Pancreas (tissue), 10 donors: ENCODE measurements at regions not wholly inside any gene's neighbourhood (a gene's known extent, or its start where the extent isn't known, plus 50 kb on each side); places are given as distances from the start of the nearest gene placed in this dataset.
"Not testable (repeated sequence)": the region's sequence is repeated elsewhere in the genome, so short reads cannot be mapped to it uniquely, and the experiment has no call there.

ENCODE experiments used
- ATAC-seq, 4 donors: fragments of 200-7000 bp; cut with Tn5 transposase; one replicate each; pipeline versions ENCODE4 v1.8.0 to v1.9.1; 2020; ENCODE audit warnings: mild to moderate bottlenecking in 4 of 4, moderate library complexity in 4 of 4
- DNase-seq, 6 donors: peaks; one replicate each; pipeline ENCODE4 v3.0.0-alpha.2; 2020
- FAIRE-seq: peaks from 2 replicates; lab custom pipeline; 2012; peaks lifted over from hg19 to GRCh38; lab: Jason Lieb, UNC
- H3K27ac ChIP-seq, 4 donors: fragments of 200-600 bp; sonication (generic); 1 replicate in 3 of 4; 2 replicates in 1 of 4; pipeline versions ENCODE4 v1.5.0 to v1.8.0; 2020
- H3K27me3 ChIP-seq, 4 donors: fragments of 200-600 bp; one replicate each; pipeline ENCODE4 v1.8.0; 2021
- H3K36me3 ChIP-seq, 3 donors: fragments of 200-600 bp; sonication (generic) in 1 of 3; one replicate each; pipeline versions ENCODE4 v1.5.0 to v1.8.0; 2020 to 2021
- H3K4me1 ChIP-seq, 3 donors: fragments of 200-600 bp; one replicate each; pipeline ENCODE4 v1.8.0; 2021
- H3K4me3 ChIP-seq, 4 donors: fragments of 200-600 bp; sonication (generic) in 2 of 4; one replicate each; pipeline versions ENCODE4 v1.5.0 to v1.8.0; 2020 to 2021
- H3K9me3 ChIP-seq, 4 donors: fragments of 200-600 bp; one replicate each; pipeline ENCODE4 v1.8.0; 2021
- CTCF ChIP-seq, 4 donors: fragments of 200-600 bp; sonication (generic) in 3 of 4; IDR thresholded peaks; one replicate each; pipeline versions ENCODE4 v1.5.0 to v1.8.0; 2021; ENCODE audit warnings: antibody characterized with exemption in 4 of 4
- WGBS, 2 donors: extraction: QIAGEN DNeasy Blood & Tissue Kit; methylation state at CpG; one replicate each; pipeline ENCODE4 v1.1.7; 2013; 5-methylcytosine and 5-hydroxymethylcytosine counted together
- intact Hi-C, 3 donors: fragments of 100-400 bp; cut with DNase I; formaldehyde crosslinking; loops; one replicate each; pipeline versions ENCODE4 v1.11.1 to v1.14.2; 2022
- donor health status: healthy with polysubstance abuse.
- donor health status: DM: no; HTN: no; CAD: no; lungs with moderate emphysema.
- donor health status: DM: no; HTN: no; CAD: no.
- donor health status: control.
- donor health status: control.
- donor health status: Bipolar disorder and iron deficiency.
- donor health status: DM: yes; HTN: yes; CAD: no.
- donor health status: DM: no; HTN: no; CAD: no.
- donor health status: DM: no; HTN: no; CAD: no.
- donor health status: DM: yes; HTN: yes; CAD: no.

- intact Hi-C loops, result loop anchor here in 1 of 3 donors (10.0 kb wide), 1 partner anchor 245 kb away; no protein-coding TSS in a partner anchor
- Histone ChIP-seq H3K9me3 (no peaks in the 10 kb centered on the region), H3K4me1 (no peaks in the 10 kb centered on the region), H3K4me3 (no peak overlapping the region), H3K27me3 (no peaks in the 10 kb centered on the region), H3K27ac (no peak overlapping the region), H3K36me3 (no peaks in the 10 kb centered on the region)
- 70 to 77% methylated on average over 20 of the region's 20 CpGs for WGBS, 2 donors
- TF ChIP-seq CTCF (IDR thresholded peaks at IDR 0.05), result no peak
- no peak for FAIRE-seq
- ATAC-seq, result peak in 1 of 4 donors; percentile 10
- DNase-seq, result peak in 1 of 6 donors; percentile 7
Observed at GRCh38 chr10:118809357-118810220, 54.8 kb upstream of the CACUL1 start.

GRCh38 chr10:118810796-118811505 is 56.2 kb upstream of the CACUL1 start:
- Histone ChIP-seq H3K27ac (no peak overlapping the region), H3K9me3 (no peaks in the 10 kb centered on the region), H3K27me3 (no peaks in the 10 kb centered on the region), H3K4me1 (no peaks in the 10 kb centered on the region), H3K4me3 (no peak overlapping the region), H3K36me3 (no peaks in the 10 kb centered on the region)
- intact Hi-C loops, result no loop called here
- ATAC-seq, result no peak
- FAIRE-seq, result no peak
- no peak for TF ChIP-seq CTCF (IDR thresholded peaks at IDR 0.05)
- peak in 1 of 6 donors; percentile 25 for DNase-seq
- WGBS, 2 donors, result 47 to 54% methylated on average over 5 of the region's 5 CpGs

- Histone ChIP-seq H3K27ac (no peak overlapping the region), H3K36me3 (no peaks in the 10 kb centered on the region), H3K27me3 (no peaks in the 10 kb centered on the region), H3K4me3 (no peak overlapping the region), H3K9me3 (no peaks in the 10 kb centered on the region), H3K4me1 (no peaks in the 10 kb centered on the region)
- no peak for DNase-seq
- intact Hi-C loops, result no loop called here
- no peak for FAIRE-seq
- ATAC-seq, result no peak
- WGBS, 2 donors, result 61 to 63% methylated on average over 13 of the region's 13 CpGs
- TF ChIP-seq CTCF (IDR thresholded peaks at IDR 0.05), result no peak
Observed at GRCh38 chr10:118811675-118812392, 57.1 kb upstream of the CACUL1 start.

- intact Hi-C loops, result no loop called here
- 35 to 47% methylated on average over 10 of the region's 10 CpGs for WGBS, 2 donors
- Histone ChIP-seq H3K27me3 (no peaks in the 10 kb centered on the region), H3K36me3 (no peaks in the 10 kb centered on the region), H3K27ac (no peak overlapping the region), H3K9me3 (no peaks in the 10 kb centered on the region), H3K4me3 (no peak overlapping the region), H3K4me1 (no peaks in the 10 kb centered on the region)
- no peak for TF ChIP-seq CTCF (IDR thresholded peaks at IDR 0.05)
- no peak for FAIRE-seq
- no peak for ATAC-seq
- no peak for DNase-seq
Observed at GRCh38 chr10:118812393-118812740, 57.6 kb upstream of the CACUL1 start.

GRCh38 chr10:118813001-118813400 is 58.2 kb upstream of the CACUL1 start:
- H3K27me3 ChIP-seq, FAIRE-seq, H3K9me3 ChIP-seq, ATAC-seq, H3K4me1 ChIP-seq, intact Hi-C loops, H3K4me3 ChIP-seq, DNase-seq, H3K36me3 ChIP-seq, H3K27ac ChIP-seq: not testable (repeated sequence)
- 73 to 85% methylated on average over 13 of the region's 13 CpGs for WGBS, 2 donors
